Activated CD4-positive, alpha-beta memory T cell treated with anti-CD3 and anti-CD28 coated beads, Interleukin-2, amount 10 ng/mL, durations not matched to agents 7 days and 5 days (primary cell): ENCODE measurements at regions not wholly inside any gene's neighbourhood (a gene's known extent, or its start where the extent isn't known, plus 50 kb on each side); places are given as distances from the start of the nearest gene placed in this dataset.

ENCODE experiments used
- CTCF ChIA-PET: fragments of 350-600 bp; sonication (Branson Sonifier 250); formaldehyde crosslinking; loops from one replicate; lab custom pipeline; 2021; ENCODE audit warnings: antibody characterized with exemption, inconsistent platforms; lab: Charles Lee
- POLR2A ChIA-PET: fragments of 350-600 bp; sonication (Branson Sonifier 250); formaldehyde crosslinking; loops from one replicate; lab custom pipeline; 2021; ENCODE audit warnings: antibody characterized with exemption; lab: Charles Lee
- DNase-seq: peaks from one replicate; pipeline ENCODE4 v3.0.0-alpha.2; 2020
- H3K27ac Mint-ChIP-seq: one replicate; pipeline ENCODE4 v1.8.0; 2021; ENCODE audit warnings: mild to moderate bottlenecking, mixed read lengths
- H3K27me3 Mint-ChIP-seq: one replicate; pipeline ENCODE4 v1.8.0; 2021; ENCODE audit warnings: mixed read lengths
- H3K36me3 Mint-ChIP-seq: one replicate; pipeline ENCODE4 v1.8.0; 2021; ENCODE audit warnings: low read depth, mixed read lengths
- H3K4me1 Mint-ChIP-seq: one replicate; pipeline ENCODE4 v1.8.0; 2021; ENCODE audit warnings: mixed read lengths
- H3K4me3 Mint-ChIP-seq: one replicate; pipeline ENCODE4 v1.8.0; 2021; ENCODE audit warnings: mild to moderate bottlenecking, mixed read lengths
- H3K9me3 Mint-ChIP-seq: one replicate; pipeline ENCODE4 v1.8.0; 2021; ENCODE audit warnings: mixed read lengths

DNA sequence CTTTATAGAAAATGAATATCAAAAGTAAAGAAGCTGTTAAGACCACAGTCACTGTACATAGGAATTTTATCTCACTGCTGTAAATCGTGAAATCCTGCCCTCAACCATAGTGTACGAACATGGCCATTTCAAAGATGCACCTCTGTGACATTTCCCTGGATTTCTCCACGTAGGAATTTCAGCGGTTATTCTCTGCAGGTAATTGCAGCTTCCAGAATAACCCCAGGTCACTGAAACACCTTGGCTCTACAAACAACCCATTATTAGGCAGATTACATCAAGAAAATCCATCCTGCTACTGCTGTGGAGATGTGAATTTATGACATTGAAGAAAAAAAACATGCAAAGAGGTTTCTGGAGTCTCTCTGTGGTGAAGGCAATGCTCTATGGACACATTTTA, 196.2 kb upstream of the USP25 start:
- DNase-seq = no peak
- Mint-ChIP-seq H3K4me3 (no peak overlapping the region), H3K36me3 (no peaks in the 10 kb centered on the region), H3K27me3 (no peaks in the 10 kb centered on the region), H3K27ac (no peak overlapping the region), H3K9me3 (no peaks in the 10 kb centered on the region), H3K4me1 (no peaks in the 10 kb centered on the region)
- CTCF ChIA-PET = interaction anchor here (1.3 kb wide), 1 partner anchor 51 kb away, joined by 3 read pairs; no protein-coding TSS in a partner anchor
- POLR2A ChIA-PET = no interaction called here

DNA sequence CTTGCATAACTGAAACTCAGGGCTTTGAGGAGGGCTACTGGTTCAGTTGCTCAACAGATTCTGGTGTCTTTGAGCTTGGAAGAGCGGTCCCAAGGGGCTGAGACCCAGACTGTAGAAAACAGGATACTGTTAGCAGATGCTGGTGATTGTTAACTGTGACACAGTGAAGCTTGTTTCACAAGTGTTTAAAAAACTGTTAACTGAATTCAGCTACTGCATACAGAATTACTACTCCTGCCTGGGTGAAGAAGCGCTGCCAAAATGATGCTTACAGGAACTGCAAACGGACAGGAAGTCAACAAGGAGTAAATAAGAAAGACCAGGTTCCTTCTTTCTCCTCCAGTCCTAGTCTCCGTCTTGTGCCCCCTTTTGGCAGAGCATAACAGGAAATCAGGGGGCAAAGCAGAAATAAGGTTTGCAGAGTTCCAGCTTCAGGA, 195.3 kb upstream of the USP25 start:
- ChIA-PET POLR2A (interaction anchor here (1.5 kb wide), 1 partner anchor 10 kb away, joined by 4 read pairs; no protein-coding TSS in a partner anchor), CTCF (no interaction called here)
- H3K9me3 Mint-ChIP-seq = no peaks in the 10 kb centered on the region
- no peak for DNase-seq
- no peaks in the 10 kb centered on the region for H3K4me1 Mint-ChIP-seq
- no peak overlapping the region for H3K4me3 Mint-ChIP-seq
- H3K36me3 Mint-ChIP-seq = no peaks in the 10 kb centered on the region
- H3K27me3 Mint-ChIP-seq = no peaks in the 10 kb centered on the region
- no peak overlapping the region for H3K27ac Mint-ChIP-seq

DNA sequence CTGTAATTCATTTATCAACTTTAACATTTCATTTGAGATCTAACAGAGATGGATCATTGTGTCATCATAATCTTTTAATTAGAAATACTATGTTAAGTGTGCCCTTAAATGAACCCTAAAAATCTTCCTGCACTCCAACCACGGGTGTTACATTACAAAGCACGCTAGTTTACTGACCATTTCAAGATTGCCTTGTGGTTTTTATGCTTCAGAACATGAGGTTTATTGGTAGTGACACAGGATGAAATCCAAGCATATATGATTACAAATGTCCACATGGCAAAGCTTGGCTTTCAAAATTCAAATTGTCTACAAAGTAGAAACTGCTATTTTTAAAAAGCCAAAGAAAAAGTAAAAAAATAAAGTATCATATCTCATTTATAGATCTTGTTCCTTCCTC, 190.4 kb upstream of the USP25 start:
- H3K36me3 Mint-ChIP-seq = no peaks in the 10 kb centered on the region
- ChIA-PET POLR2A (no interaction called here), CTCF (no interaction called here)

DNA sequence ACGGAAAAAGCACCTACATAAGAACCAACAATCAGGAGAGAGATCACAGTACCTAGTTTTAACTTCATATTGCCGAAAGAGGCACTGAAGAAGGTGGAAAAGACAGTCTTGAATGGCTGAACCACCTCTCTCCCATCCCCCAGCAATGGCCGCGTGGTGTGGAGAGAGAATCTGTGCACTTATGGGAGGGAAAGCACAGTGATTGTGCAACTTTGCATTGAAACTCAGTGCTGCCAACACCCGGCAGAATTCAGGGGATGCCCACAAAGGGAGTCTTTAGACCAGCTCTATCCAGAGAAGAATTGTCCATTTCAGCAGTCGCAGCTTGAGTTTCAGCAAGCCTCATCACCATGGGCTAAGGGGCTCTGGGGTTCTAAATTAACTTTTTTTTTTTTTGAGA, 186.3 kb upstream of the USP25 start:
- H3K36me3 Mint-ChIP-seq = no peaks in the 10 kb centered on the region
- ChIA-PET CTCF (no interaction called here), POLR2A (no interaction called here)

More for the DNA sequence above, 190.4 kb upstream of the USP25 start:
- no peak overlapping the region for H3K27ac Mint-ChIP-seq
- H3K4me3 Mint-ChIP-seq = no peak overlapping the region
- H3K4me1 Mint-ChIP-seq = no peaks in the 10 kb centered on the region
- H3K9me3 Mint-ChIP-seq = no peaks in the 10 kb centered on the region
- H3K27me3 Mint-ChIP-seq = no peaks in the 10 kb centered on the region
- DNase-seq = no peak

DNA sequence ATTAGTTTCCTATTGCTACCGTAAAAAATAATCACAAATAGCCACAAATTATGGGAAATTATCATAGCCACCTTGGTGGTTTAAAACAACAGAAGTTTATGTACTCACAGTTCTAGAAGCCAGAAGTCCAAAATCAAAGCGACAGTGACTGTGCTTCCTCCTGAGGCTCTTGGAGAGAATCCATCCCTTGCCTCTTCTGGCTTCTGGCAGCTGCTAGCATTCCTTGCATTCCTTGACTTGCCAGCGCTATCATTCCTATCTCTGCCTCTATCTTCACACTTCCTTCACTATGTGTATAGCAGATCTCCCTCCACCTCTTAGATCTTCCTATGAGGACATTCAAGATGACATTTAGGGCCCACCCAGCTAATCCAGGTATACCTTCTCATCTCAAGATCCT, 180.1 kb upstream of the USP25 start:
- CTCF ChIA-PET = no interaction called here

More for the DNA sequence above, 186.3 kb upstream of the USP25 start:
- H3K27me3 Mint-ChIP-seq = no peaks in the 10 kb centered on the region
- no peak for DNase-seq
- H3K9me3 Mint-ChIP-seq = no peaks in the 10 kb centered on the region
- no peak overlapping the region for H3K4me3 Mint-ChIP-seq
- no peak overlapping the region for H3K27ac Mint-ChIP-seq
- no peaks in the 10 kb centered on the region for H3K4me1 Mint-ChIP-seq

DNA sequence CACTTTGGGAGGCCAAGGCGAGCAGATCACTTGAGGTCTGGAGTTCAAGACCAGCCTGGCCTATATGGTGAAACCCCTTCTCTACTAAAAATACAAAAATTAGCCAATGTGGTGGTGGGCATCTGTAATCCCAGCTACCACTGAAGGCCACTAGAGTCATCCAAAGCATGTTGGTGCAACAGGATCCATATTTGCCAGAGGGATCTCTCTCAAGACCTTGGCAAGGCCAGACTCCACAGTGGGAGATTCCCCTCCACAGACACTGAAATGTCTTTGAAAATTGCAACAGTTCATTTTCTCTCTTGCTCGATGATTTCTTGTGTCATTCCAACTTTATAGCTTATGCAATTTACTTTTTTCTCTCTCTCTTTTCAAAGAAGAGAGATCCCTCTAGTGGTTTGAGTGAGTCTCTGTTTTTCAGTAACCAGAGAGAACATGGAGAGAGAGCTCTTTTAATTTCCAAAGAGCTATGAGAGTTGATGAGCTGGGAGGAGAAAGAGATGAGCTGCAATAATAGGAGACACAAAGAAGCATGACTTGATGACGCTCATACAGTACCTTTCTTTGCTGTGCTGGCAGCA, 176.8 kb upstream of the USP25 start:
- H3K9me3 Mint-ChIP-seq = no peaks in the 10 kb centered on the region
- POLR2A ChIA-PET = no interaction called here
- no peaks in the 10 kb centered on the region for H3K27me3 Mint-ChIP-seq
- H3K27ac Mint-ChIP-seq = no peak overlapping the region
- CTCF ChIA-PET = interaction anchor here (1.4 to 1.5 kb wide), 2 partner anchors 68 to 1150 kb away, joined by 4 to 5 read pairs; no protein-coding TSS in a partner anchor
- H3K4me1 Mint-ChIP-seq = no peaks in the 10 kb centered on the region
- H3K4me3 Mint-ChIP-seq = no peak overlapping the region
- no peaks in the 10 kb centered on the region for H3K36me3 Mint-ChIP-seq
- DNase-seq = no peak

More for the DNA sequence above, 180.1 kb upstream of the USP25 start:
- POLR2A ChIA-PET = no interaction called here
- no peaks in the 10 kb centered on the region for H3K36me3 Mint-ChIP-seq
- no peaks in the 10 kb centered on the region for H3K27me3 Mint-ChIP-seq
- H3K4me3 Mint-ChIP-seq = no peak overlapping the region
- H3K27ac Mint-ChIP-seq = no peak overlapping the region
- no peak for DNase-seq
- no peaks in the 10 kb centered on the region for H3K9me3 Mint-ChIP-seq
- no peaks in the 10 kb centered on the region for H3K4me1 Mint-ChIP-seq

DNA sequence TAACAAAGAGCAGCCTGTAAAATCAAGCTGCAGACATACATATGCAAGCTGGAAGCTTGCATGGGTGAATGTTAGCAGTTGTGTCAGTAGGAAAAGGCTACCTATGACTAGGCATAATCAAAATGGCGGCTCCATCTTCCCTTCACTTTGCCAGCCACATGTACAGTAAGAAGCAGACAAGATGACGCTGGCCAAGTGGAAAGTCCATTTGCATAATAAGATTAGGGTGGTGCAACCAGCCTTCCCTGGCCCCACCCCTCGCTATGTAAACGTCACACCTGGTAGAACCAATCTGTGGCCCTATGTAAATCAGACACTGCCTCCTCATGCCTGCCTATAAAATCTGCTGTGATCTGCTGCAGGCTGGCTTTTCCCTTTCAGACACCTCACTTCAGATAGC, 171.9 kb upstream of the USP25 start:
- Mint-ChIP-seq H3K4me3 (no peak overlapping the region), H3K9me3 (no peaks in the 10 kb centered on the region), H3K27ac (no peak overlapping the region), H3K27me3 (no peaks in the 10 kb centered on the region), H3K4me1 (no peaks in the 10 kb centered on the region), H3K36me3 (no peaks in the 10 kb centered on the region)
- POLR2A ChIA-PET = no interaction called here
- DNase-seq = no peak
- CTCF ChIA-PET = no interaction called here

DNA sequence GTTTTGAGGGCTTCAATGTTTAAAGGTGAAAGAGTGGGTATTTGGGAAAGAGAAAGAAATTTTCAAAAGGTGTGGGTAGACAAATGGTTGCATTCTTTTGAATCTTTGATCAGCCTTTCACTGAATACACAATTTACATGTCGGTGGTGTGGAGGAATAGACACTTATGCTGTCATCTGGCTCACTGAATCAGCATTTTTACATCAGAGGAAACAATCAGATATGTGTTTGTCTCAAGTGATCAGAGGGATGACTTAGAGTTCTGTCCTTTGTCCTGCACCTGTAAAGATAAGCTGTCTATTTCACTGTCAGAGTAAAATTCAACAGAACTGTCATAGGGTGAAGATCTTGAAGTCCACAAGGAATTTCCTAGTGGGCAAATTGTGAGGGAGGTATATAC, 170.9 kb upstream of the USP25 start:
- H3K27me3 Mint-ChIP-seq = no peaks in the 10 kb centered on the region
- no peak overlapping the region for H3K4me3 Mint-ChIP-seq
- no peaks in the 10 kb centered on the region for H3K4me1 Mint-ChIP-seq
- no peaks in the 10 kb centered on the region for H3K9me3 Mint-ChIP-seq
- no peak for DNase-seq
- H3K27ac Mint-ChIP-seq = no peak overlapping the region
- ChIA-PET POLR2A (no interaction called here), CTCF (no interaction called here)
- no peaks in the 10 kb centered on the region for H3K36me3 Mint-ChIP-seq

DNA sequence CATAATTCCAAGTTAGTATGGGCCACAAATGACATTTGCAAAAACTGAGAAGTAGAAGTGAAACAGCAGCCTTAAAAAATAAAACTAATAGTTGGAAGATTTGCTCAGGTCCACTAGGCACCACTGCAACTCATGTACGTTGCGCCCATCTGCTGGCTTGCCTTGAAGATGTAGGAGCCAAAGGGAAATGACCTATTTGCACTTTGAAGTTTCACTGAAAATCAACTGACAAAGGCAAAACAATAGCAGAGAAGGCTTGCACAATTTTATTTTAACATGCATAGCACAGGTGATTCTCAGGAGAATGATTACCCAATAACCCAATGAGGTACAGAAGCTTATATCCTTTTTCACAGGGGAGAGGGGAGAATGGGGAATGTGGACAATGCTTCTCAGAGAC, 170.1 kb upstream of the USP25 start:
- H3K27ac Mint-ChIP-seq = no peak overlapping the region
- H3K4me3 Mint-ChIP-seq = no peak overlapping the region
- no peaks in the 10 kb centered on the region for H3K4me1 Mint-ChIP-seq
- no peak for DNase-seq
- H3K36me3 Mint-ChIP-seq = no peaks in the 10 kb centered on the region
- no peaks in the 10 kb centered on the region for H3K27me3 Mint-ChIP-seq
- H3K9me3 Mint-ChIP-seq = no peaks in the 10 kb centered on the region
- ChIA-PET POLR2A (no interaction called here), CTCF (no interaction called here)

DNA sequence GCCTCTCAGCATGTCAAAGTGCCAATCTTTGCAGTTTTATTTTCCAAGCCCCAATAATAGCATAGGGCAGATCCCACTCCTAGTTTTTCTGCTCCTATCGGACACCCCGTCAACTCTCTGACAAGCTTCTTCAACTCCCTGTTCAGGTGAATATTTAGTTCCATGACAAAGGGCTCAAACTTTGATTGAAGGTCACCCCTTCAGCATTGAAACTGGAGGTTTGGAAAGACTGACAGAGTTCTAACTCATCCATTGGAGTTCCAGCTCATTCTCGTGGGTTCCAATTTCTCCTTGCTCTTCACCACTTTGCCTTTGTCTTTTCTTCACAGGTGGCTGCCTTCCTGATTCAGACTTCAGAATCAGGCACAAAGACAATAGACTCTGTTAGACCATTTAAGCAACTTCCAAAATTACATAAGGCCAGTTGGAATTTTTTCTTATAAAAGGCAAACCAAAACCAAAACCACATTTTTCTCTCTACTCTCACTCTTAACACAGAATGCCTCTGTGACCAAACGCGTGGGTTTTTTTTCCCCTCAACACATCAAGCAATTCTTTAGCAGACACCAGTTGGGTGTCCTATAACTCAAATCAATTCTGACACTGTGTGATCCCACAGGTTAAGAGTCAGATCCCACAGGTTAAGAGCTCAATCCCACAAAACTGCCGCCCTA, 169.3 kb upstream of the USP25 start:
- H3K27ac Mint-ChIP-seq = no peak overlapping the region
- no peaks in the 10 kb centered on the region for H3K9me3 Mint-ChIP-seq
- no peaks in the 10 kb centered on the region for H3K36me3 Mint-ChIP-seq
- H3K4me3 Mint-ChIP-seq = no peak overlapping the region
- DNase-seq = no peak
- CTCF ChIA-PET = no interaction called here
- POLR2A ChIA-PET = no interaction called here
- no peaks in the 10 kb centered on the region for H3K4me1 Mint-ChIP-seq
- H3K27me3 Mint-ChIP-seq = no peaks in the 10 kb centered on the region

DNA sequence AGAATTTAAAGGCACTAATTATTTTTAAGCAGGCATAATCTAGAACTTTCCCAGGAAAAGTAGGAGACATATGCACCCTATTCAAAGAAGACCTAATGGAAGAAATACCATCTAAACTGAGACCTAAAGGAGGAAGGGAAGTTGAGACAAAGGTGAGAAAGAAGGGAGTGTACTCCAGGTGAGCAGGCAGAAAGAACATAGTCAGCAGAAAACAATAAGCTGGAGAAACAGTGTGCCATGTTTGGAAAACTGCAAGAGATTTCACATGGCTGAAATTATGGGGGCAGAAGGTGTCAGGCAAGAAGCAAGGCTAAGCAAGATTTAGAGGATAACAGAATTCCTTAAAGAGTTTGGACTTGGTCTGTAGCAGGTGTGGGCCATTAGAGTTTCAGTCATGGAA, 167.0 kb upstream of the USP25 start:
- no peak for DNase-seq
- H3K27me3 Mint-ChIP-seq = peaks cover 2% of the 10 kb centered on the region
- no peaks in the 10 kb centered on the region for H3K36me3 Mint-ChIP-seq
- ChIA-PET CTCF (no interaction called here), POLR2A (no interaction called here)
- no peaks in the 10 kb centered on the region for H3K9me3 Mint-ChIP-seq
- no peak overlapping the region for H3K4me3 Mint-ChIP-seq
- no peaks in the 10 kb centered on the region for H3K4me1 Mint-ChIP-seq
- H3K27ac Mint-ChIP-seq = no peak overlapping the region

DNA sequence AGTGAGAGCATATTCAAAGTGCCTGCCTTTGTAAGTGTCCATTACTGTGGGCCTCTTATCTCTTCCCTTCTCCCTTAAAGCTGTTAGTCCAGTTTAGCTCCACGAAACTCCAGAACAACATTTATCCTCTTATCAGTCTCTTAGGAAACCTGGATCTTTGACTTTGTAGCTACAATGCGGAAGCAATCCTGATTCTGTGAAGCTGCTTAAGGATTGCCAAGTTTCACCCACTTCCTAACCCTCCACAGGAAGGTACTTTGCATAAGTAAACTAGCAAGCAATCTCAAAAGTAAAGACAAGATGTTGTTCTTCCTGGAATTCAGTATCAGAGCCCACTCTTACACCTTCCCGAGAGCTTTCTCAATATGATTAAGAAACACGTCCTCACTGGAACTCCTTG, 164.9 kb upstream of the USP25 start:
- Mint-ChIP-seq H3K4me1 (no peaks in the 10 kb centered on the region), H3K36me3 (no peaks in the 10 kb centered on the region), H3K27ac (no peak overlapping the region), H3K4me3 (no peak overlapping the region), H3K27me3 (peaks cover 5% of the 10 kb centered on the region), H3K9me3 (no peaks in the 10 kb centered on the region)
- CTCF ChIA-PET = no interaction called here
- DNase-seq = no peak
- POLR2A ChIA-PET = no interaction called here

DNA sequence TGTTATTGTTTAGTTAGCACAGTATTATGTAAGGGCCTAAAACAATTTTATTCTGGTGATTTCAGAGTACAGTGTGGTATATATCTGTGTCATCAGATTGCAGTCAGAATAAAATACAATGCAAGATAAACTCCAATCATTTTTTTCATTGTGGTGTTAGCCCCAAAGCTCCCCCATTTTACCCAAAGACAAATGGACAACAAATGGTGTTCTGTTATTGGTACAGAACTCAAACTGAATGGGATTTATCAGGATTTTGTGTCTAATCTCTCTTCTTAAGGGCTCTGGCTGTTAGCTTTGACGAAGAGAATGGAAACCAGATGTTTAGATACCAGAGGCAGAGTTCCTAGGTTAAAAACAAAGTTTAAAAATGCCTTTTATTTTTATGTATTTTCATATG, 163.1 kb upstream of the USP25 start:
- no peak overlapping the region for H3K27ac Mint-ChIP-seq
- DNase-seq = no peak
- ChIA-PET POLR2A (no interaction called here), CTCF (no interaction called here)
- H3K27me3 Mint-ChIP-seq = peaks cover 7% of the 10 kb centered on the region
- H3K9me3 Mint-ChIP-seq = no peaks in the 10 kb centered on the region
- no peak overlapping the region for H3K4me3 Mint-ChIP-seq
- no peaks in the 10 kb centered on the region for H3K4me1 Mint-ChIP-seq
- no peaks in the 10 kb centered on the region for H3K36me3 Mint-ChIP-seq

DNA sequence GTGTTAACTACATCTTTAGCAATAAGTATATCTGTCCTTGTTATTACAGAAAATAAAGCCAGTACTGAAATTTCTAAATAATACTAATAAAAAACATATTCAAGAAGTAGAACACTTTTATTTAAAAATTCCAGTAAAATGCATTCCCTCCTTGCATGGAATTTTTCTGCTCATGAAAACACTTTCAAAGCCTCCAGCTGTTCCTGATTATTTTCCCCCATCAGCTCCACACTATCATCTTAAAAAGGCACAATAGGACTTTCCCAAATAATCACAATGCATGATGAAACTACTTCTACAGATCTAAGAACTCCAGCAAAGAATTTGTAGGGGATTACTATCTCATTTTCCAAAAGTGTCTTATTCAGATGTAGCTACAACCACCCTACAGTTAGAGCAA, 162.6 kb upstream of the USP25 start:
- DNase-seq = no peak
- Mint-ChIP-seq H3K27ac (no peak overlapping the region), H3K27me3 (peaks cover 7% of the 10 kb centered on the region), H3K9me3 (no peaks in the 10 kb centered on the region), H3K4me3 (no peak overlapping the region), H3K4me1 (no peaks in the 10 kb centered on the region), H3K36me3 (no peaks in the 10 kb centered on the region)
- CTCF ChIA-PET = no interaction called here
- POLR2A ChIA-PET = no interaction called here
